ENCODE measurements at regions not wholly inside any gene's neighbourhood (a gene's known extent, or its start where the extent isn't known, plus 50 kb on each side); places are given as distances from the start of the nearest gene placed in this dataset.

DNA sequence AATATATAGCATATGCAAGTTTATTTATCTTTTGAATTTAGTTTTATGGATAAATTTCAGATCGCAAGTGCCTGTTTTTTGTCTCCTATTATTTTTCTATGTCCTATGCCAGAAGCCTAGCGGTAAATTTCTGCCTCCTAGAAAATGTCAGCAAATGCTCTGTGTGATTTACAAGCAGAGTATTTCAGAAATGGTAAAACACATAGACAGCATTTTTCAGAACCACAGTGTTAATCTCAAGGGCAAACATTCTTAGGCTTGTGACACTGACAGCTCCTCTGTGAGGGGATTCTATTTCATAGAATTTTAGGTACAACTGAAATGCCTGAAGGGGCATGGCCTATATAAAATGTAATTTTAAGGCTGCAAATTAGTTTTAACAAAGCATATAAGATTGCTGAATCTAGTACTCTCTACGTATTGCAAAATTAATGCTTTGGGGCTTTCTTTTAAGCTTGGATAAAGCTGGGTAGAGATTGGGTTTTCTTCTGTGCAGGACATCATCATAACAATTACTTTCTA lies 89.9 kb upstream of the PTCHD4 start:
- DNase-seq: no peak

DNA sequence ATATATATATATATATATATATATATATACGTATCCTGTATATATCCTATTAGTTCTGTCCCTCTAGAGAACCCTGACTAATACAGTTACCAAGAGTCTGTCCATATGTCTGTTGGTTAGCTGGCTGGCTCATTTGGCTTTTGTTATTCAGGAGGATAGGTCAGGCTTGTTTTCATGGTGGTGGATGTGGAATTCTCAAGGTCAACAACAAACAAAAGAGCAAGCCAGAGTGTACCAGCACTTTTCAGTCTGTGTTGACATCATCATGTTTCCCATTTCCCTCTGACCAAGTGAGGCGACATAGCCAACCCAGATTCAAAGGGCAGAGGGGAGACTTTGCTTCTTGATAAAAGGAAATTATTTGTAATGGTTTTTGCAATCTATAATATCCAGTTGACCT lies 88.5 kb upstream of the PTCHD4 start:
- no peak for DNase-seq

DNA sequence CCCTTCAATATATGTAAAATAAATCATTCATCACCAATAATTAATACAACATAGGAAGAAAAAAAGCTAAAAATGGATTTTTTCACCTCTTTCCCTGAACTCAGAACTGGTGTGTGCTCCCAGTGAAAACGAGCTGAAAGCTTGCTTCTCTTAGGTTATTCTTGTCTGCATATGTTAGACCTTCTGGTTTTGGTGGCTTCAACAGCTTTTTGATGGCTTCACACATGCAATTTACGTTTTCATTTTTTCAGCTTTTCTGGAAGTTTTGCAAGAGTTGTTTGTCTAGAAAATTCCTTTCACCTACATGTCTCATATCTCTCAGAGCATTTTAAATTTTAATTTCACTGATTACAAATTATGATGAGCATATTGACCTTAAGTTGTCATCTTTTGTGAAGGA lies 86.9 kb upstream of the PTCHD4 start:
- no peak for DNase-seq

DNA sequence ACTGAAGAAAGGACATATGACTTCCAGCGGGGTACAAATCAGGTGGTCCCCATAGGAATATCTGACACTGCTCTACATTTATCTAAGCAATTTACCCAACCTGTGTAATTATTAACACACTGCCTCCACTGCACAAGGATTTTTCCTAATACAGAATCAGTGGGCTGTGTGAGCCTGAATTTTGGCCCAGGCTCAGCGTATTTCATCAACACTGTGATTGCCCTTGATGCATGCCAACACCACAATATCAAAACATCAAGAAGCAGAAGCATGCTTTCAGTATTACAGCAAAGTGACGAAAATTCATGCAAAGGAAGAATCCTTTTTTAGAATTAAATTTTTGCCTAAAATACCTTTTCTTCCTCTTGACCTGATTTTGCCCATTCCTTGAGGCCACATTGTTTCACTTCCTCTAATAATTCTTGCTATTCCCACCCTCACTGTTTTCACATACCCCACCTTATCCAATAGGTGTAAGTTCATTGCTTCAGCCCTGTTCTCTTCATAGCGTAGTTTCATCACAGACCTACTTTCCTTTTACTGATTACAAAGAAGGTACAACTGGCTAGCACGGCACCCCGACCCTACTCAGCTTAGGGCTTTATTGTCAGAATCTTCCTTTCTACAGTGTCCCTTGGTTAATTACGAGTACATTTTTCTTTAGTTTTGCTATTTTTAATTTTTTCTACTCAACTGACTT lies 83.7 kb upstream of the PTCHD4 start:
- no peak for DNase-seq

DNA sequence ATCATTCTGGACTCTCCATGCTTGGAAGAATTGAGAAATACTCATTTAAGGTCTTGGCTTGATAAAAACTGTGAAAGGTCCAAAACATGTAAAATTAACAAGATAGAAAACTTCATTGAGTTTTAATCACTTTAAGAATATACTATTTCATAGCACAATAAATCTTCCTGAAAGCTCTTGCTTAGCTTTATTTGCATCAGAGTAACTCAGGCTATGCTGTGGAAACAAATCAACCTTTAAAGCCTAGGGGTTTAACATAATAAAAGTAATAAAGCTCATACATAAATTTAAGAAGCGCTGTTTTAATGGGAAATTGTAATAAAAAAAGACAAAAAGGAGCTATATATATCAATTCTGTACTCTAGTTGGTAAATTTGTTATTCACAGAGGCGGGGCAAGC lies 77.2 kb upstream of the PTCHD4 start:
- no peak for DNase-seq

DNA sequence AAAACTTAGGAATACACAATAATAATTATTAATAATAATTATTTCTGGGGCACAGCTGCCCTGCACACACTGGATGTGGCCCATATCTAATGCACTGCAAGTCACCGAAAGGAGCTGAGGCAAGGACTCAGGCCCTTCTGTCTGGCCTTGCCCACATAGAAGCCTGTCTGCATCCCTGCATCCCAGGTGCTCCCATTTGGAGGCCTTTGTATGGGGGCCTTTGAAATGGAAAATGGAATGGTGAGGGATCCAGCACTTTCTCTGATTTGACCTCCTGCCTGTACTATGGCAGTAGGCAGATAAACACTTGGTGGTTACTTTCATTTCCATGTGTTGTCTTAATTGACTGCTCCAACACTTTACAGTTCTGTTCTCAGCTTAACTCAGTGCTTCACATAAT lies 75.7 kb upstream of the PTCHD4 start:
- DNase-seq: no peak

DNA sequence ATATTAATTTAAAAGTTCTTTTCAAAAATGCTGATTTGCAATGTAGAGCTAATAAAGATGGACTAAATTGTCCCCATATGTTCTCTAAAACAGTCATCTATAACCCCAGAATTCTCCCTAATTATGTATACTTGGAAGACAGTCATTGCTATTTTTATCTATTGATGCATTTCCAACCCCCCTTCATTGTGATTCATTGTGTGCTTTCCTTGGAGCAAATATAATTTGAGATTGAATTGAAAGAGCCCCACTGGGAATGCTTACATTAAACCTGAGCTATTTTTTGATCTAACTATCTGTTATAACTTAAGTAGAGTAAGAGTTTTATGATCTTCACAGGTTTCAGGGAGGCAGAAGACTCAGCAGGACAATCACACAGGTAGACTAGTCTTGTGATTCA lies 73.7 kb upstream of the PTCHD4 start:
- DNase-seq: no peak

DNA sequence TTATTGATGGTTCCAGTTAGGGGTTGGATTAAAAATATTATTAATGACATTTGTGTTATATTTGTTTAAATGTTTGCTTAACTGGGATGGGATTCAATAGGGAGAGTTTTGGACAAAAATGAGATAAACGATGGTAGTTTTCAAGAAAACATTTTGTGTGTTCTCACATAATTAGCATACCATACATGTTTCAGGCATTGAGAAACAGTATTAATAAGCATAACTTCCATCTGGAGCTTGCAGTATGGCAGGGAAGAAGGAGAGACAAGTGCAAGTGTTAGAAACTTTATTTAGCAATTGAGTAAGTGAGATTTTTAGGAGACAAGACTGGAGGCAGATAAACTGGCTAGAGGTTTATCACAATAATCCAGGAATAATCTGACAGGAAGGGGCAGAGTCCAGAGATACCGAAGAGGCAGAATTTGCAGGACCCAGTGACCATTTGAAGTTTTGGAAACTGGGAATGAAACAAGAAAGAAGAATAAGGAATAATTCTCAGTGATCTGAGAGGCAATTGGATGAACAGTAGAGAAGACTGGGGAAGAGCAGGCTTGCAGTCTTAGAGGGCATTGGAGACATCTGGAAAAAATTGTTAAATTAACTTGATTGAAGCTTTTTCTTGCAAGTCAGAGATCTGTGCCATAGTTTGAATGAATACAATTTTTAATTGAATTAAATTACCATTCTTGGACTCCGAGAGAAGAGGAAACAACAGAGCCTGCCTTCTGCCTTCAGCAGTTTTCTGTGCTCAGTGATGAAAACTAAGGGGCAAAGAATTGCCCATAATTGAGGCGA lies 73.0 kb upstream of the PTCHD4 start:
- DNase-seq: no peak

DNA sequence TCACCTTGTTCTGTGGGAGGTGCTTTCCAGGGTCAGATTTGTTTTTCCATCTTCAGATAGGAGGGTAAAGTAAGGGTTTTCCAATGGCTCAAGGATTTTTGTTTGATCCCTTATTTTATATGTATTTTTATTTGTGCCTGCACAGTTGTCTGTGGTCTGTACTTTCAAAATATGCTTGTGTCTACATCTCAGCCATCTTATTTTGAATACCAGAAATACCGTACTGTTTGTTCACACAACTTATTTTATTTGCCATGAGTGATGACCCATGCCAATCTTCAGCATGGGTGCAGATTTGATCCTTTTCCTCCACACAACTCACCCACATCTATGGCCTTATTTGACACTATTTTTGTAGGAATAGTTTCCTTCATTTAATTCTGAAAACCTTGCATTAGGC lies 72.2 kb upstream of the PTCHD4 start:
- no peak for DNase-seq

DNA sequence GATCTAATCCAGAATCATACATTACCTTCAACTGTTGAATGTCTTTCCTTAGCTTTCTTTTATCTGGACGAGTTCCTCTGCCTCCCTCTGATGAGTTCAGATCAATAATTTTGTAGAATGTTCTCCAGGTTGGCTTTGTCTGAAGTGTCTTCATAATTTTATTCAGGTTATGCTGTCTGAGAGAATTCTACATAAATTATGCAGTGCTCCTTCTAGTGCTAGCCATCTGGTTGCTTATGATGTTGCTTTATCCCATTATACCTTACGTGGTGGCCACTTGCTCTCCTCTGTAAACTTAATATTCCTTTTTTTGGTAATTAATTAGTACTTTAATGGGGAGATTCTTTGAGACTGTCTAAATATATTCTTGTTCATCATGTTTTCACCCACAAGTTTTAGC lies 67.7 kb upstream of the PTCHD4 start:
- DNase-seq: no peak

DNA sequence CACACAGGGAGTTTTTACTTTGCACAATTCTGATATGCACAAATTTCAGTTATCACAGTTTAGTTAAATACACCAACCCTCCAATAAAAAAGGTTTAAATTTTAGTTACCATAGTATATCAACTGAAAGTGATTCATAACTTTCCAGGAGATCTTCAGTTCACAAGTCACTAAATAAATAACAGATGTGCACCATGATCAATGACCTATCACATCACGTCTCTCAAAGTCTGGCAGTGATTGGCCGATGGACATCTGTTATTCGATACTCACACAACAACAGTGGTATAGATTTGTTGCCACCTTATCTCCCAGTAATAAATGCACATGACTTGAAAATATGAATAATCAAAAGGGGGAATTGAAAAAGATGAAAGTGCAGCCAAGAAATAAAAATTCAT lies 66.8 kb upstream of the PTCHD4 start:
- DNase-seq: no peak

DNA sequence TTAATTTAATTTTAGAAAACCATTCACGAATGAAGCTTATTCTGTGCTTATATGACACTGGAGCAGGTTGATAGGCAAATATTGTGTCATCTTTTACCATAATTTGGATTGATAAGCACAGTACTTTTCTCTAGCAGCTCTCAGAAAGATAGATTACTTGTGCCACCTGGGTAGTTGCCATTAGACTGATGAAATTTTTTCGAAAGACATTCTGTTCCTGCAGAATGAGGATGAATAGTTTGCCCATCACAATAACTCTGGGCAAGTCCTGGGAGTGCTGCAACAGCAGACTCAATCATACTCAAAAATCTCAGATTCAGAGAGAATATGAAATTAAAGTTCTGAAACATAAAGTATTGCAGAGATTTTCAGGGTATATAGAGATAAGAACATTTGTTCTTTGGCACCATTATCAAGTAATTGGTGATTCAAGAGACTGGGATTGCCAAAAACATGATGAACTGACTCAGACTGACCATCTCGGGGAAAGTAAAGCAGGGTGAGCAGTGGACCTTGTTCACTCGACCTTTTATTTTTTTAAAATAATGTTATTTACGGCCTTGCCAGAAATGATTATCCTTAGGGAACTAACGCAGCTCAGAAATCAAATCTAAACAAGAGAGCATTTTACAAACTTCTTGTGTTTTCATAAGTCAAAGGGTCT lies 65.8 kb upstream of the PTCHD4 start:
- no peak for DNase-seq

DNA sequence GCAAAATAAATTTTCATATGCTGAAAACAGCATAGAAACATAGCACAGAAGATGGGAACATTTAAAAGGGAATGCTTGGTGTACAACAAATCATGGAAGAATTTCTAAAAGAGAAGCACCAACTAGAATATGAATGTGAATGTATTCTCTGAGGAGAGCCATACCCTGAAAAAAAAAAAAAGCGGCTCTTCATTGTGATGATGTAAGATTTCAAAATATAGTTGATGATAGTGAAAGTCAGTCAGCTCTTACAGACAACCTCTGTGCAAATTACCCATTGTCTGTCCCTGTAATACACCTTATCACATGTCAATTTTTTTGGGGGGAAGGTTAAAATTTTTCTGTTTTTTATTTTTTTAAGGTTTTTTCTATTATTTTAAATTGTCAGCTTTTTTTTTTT lies 58.6 kb upstream of the PTCHD4 start:
- no peak for DNase-seq
